Activated gamma-delta T cell treated with anti-CD3 and anti-CD28 coated beads, Interleukin-2, amount 50 U/mL, for 16 hours (primary cell): ENCODE measurements at regions not wholly inside any gene's neighbourhood (a gene's known extent, or its start where the extent isn't known, plus 50 kb on each side); places are given as distances from the start of the nearest gene placed in this dataset.

Source experiments
- DNase-seq: peaks from one replicate; pipeline ENCODE4 v3.0.0-alpha.2; 2020; ENCODE audit warnings: low read depth

- no peak for DNase-seq
Measured at GRCh38 chr5:167229751-167230150, 1061.7 kb upstream of the WWC1 start.

GRCh38 chr5:167230414-167230813 is 1061.0 kb upstream of the WWC1 start:
- no peak for DNase-seq

GRCh38 chr5:167232675-167233311 is 1058.7 kb upstream of the WWC1 start:
- DNase-seq, result no peak

GRCh38 chr5:167233507-167234220 is 1057.8 kb upstream of the WWC1 start:
- DNase-seq, result no peak

- no peak for DNase-seq
Measured at GRCh38 chr5:167241436-167242067, 1049.9 kb upstream of the WWC1 start.

- DNase-seq, result no peak
Measured at GRCh38 chr5:167242701-167243100, 1048.7 kb upstream of the WWC1 start.

- DNase-seq, result no peak
Measured at GRCh38 chr5:167243463-167243862, 1048.0 kb upstream of the WWC1 start.

GRCh38 chr5:167244583-167244982 is 1046.9 kb upstream of the WWC1 start:
- no peak for DNase-seq

- no peak for DNase-seq
Measured at GRCh38 chr5:167245868-167246267, 1045.6 kb upstream of the WWC1 start.

- DNase-seq, result no peak
Measured at GRCh38 chr5:167247816-167248215, 1043.6 kb upstream of the WWC1 start.

GRCh38 chr5:167248257-167248656 is 1043.2 kb upstream of the WWC1 start:
- no peak for DNase-seq

- DNase-seq, result no peak
Measured at GRCh38 chr5:167250996-167251395, 1040.4 kb upstream of the WWC1 start.

- DNase-seq, result no peak
Measured at GRCh38 chr5:167254132-167254531, 1037.3 kb upstream of the WWC1 start.

GRCh38 chr5:167255926-167256325 is 1035.5 kb upstream of the WWC1 start:
- no peak for DNase-seq

GRCh38 chr5:167259806-167260205 is 1031.6 kb upstream of the WWC1 start:
- DNase-seq, result no peak

- no peak for DNase-seq
Measured at GRCh38 chr5:167261309-167262100, 1029.9 kb upstream of the WWC1 start.

GRCh38 chr5:167263185-167263584 is 1028.3 kb upstream of the WWC1 start:
- no peak for DNase-seq

GRCh38 chr5:167264348-167264747 is 1027.1 kb upstream of the WWC1 start:
- DNase-seq, result no peak

GRCh38 chr5:167268337-167268736 is 1023.1 kb upstream of the WWC1 start:
- no peak for DNase-seq

GRCh38 chr5:167269146-167269545 is 1022.3 kb upstream of the WWC1 start:
- DNase-seq, result no peak

GRCh38 chr5:167271081-167271480 is 1020.4 kb upstream of the WWC1 start:
- DNase-seq, result no peak

GRCh38 chr5:167271511-167271910 is 1019.9 kb upstream of the WWC1 start:
- no peak for DNase-seq

- no peak for DNase-seq
Measured at GRCh38 chr5:167280111-167280510, 1011.3 kb upstream of the WWC1 start.
